ENCODE measurements at regions not wholly inside any gene's neighbourhood (a gene's known extent, or its start where the extent isn't known, plus 50 kb on each side); places are given as distances from the start of the nearest gene placed in this dataset.
A peak's percentile ranks its signal among the peaks of the same experiment; 100 is the strongest.

DNA sequence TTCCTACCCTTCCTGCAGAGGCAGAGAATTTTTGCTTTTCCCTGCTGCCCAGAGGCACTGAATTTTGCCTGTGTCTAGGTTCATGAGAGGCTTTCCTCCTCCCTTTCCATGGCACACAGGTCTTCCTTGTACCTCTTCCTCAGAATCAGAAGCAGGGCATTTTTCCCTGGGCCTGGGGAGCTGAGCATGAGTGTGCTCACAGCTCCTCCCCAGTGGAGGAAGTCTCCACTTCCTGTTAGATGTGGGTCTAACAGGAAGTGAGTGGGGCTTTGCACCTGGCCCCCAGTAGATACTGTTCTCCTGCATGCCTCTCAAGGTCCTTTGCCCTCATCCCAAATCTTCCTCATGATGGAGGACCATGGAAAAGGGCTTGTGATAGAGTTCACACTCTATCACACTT is 297.2 kb upstream of the FIGN start:
- DNase-seq = no peak
- Histone ChIP-seq H3K4me1 (no peaks in the 10 kb centered on the region), H3K9me3 (no peaks in the 10 kb centered on the region), H3K27me3 (no peaks in the 10 kb centered on the region), H3K27ac (no peak overlapping the region), H3K36me3 (no peaks in the 10 kb centered on the region), H3K4me3 (no peak overlapping the region)
- ATAC-seq = no peak
- TF ChIP-seq, protein P1, sequence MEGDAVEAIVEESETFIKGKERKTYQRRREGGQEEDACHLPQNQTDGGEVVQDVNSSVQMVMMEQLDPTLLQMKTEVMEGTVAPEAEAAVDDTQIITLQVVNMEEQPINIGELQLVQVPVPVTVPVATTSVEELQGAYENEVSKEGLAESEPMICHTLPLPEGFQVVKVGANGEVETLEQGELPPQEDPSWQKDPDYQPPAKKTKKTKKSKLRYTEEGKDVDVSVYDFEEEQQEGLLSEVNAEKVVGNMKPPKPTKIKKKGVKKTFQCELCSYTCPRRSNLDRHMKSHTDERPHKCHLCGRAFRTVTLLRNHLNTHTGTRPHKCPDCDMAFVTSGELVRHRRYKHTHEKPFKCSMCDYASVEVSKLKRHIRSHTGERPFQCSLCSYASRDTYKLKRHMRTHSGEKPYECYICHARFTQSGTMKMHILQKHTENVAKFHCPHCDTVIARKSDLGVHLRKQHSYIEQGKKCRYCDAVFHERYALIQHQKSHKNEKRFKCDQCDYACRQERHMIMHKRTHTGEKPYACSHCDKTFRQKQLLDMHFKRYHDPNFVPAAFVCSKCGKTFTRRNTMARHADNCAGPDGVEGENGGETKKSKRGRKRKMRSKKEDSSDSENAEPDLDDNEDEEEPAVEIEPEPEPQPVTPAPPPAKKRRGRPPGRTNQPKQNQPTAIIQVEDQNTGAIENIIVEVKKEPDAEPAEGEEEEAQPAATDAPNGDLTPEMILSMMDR (IDR thresholded peaks at IDR 0.05) = no peak
- intact Hi-C loops (cut with DNase I) = no loop called here

DNA sequence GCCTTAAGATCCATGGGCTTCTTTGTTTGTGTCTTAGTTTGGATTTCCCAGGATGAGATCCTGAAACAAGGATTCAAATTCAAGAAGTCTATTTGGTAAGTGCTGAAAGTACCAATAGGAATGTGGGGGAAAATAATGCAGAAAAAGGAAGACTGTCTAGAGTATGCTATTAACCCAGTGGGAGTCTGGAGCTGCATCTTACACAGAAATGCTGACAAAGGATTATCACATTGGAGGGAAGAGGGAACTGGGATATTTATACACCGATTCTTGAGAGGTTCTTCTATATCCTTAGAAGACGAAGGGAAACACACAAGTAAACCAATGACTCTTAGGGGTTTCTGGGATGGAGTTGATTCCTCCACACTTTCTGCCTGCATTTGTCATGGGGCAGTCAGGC is 294.8 kb upstream of the FIGN start:
- intact Hi-C loops (cut with DNase I) = no loop called here
- no peaks in the 10 kb centered on the region for H3K36me3 ChIP-seq
- no peaks in the 10 kb centered on the region for H3K9me3 ChIP-seq
- ATAC-seq = no peak
- H3K4me3 ChIP-seq = no peak overlapping the region
- DNase-seq = no peak
- TF ChIP-seq, protein P1 (IDR thresholded peaks at IDR 0.05) = no peak
- H3K27ac ChIP-seq = no peak overlapping the region
- no peaks in the 10 kb centered on the region for H3K4me1 ChIP-seq
- no peaks in the 10 kb centered on the region for H3K27me3 ChIP-seq

DNA sequence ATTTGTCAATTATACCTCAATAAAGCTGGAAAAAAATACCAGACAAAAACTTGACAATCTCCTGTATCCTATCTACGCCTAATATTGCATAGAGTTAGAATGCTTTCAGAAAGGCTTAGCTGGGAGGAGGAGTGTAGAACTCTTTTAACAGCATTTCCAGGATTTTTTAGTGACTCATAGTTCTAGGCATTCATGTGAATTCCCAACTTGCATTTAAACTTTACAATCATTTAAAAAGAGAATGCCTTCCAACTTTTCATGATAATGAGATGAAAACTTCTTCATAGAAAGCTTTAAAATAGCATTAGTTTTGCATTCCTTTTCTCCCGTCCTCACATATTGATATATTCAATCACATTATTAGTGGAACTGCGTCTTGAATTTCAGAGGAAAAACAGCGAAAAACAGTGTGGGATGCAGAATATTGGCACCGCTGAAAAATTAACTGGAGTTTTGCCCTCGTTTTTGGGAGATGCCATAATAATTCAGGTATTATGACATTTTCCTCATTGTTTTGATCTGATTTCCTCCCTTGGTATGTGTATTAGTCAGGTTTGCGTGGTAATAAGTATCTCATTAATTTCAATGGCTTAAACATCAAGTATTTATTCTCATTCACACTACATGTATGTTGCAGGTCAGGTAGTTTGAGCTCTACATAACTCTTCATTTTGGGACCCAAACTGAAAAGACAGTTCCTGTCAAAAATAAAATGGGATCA is 293.2 kb upstream of the FIGN start:
- Histone ChIP-seq H3K4me1 (no peaks in the 10 kb centered on the region), H3K27ac (peak overlapping the region in 1 of 2 donors; percentile 6), H3K36me3 (no peaks in the 10 kb centered on the region), H3K27me3 (no peaks in the 10 kb centered on the region), H3K4me3 (no peak overlapping the region), H3K9me3 (no peaks in the 10 kb centered on the region)
- ATAC-seq (peak; percentile 43), DNase-seq (no peak)
- TF ChIP-seq, protein P1 (IDR thresholded peaks at IDR 0.05) = no peak
- intact Hi-C loops (cut with DNase I) = no loop called here

DNA sequence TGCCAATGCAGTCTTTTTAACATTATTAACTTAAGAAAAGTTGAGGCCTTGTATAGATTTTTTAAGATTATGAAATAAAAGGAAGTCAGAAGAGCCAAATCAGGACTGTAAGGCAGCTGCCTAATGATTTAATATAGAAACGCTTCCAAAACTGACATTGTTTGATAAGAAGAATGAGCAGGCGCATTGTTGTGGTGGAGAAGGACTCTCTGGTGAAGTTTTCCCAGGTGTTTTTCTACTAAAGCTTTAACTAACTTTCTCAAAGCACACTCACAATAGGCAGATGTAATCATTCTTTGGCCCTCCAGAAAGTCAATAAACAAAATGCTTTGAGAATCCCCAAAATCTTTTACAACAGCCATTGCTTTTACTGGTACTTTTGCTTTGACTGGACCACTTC is 288.6 kb upstream of the FIGN start:
- H3K36me3 ChIP-seq = no peaks in the 10 kb centered on the region
- no peak overlapping the region for H3K27ac ChIP-seq
- intact Hi-C loops (cut with DNase I) = no loop called here
- no peak for DNase-seq
- ATAC-seq = no peak
- no peaks in the 10 kb centered on the region for H3K9me3 ChIP-seq
- H3K4me3 ChIP-seq = no peak overlapping the region
- no peaks in the 10 kb centered on the region for H3K27me3 ChIP-seq
- TF ChIP-seq, protein P1 (IDR thresholded peaks at IDR 0.05) = no peak
- no peaks in the 10 kb centered on the region for H3K4me1 ChIP-seq

DNA sequence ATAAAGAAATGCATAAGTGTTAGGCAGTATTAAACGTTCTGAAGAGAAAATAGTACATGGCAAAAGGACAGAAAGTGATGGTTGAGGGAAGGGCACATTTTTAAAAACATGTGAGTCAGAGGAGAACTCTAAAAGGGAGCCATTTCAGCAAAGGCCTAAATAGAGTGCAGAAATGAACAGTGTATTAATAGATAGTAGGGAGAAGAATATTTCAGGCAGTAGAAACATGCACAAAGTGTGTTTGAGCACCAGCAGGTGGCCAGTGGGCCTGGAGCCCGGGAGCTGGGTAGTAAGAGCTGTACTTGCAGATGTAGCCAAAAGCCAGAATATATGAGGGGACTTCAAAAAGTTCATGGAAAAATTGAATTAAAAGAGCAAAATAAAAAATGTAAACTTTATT is 288.1 kb upstream of the FIGN start:
- Histone ChIP-seq H3K27me3 (no peaks in the 10 kb centered on the region), H3K36me3 (no peaks in the 10 kb centered on the region), H3K4me1 (no peaks in the 10 kb centered on the region), H3K9me3 (no peaks in the 10 kb centered on the region), H3K27ac (no peak overlapping the region), H3K4me3 (no peak overlapping the region)
- intact Hi-C loops (cut with DNase I) = no loop called here
- TF ChIP-seq, protein P1 (IDR thresholded peaks at IDR 0.05) = no peak
- DNase-seq (peak in 2 of 4 donors; percentile 56 to 69), ATAC-seq (no peak)

All from left lung (tissue), 4 donors.